K562 (cell line): ENCODE measurements at regions not wholly inside any gene's neighbourhood (a gene's known extent, or its start where the extent isn't known, plus 50 kb on each side); places are given as distances from the start of the nearest gene placed in this dataset.
A peak's percentile ranks its signal among the peaks of the same experiment; 100 is the strongest.

Source experiments
- ATAC-seq: fragments of 200-7000 bp; cut with Tn5 transposase; 3 replicates; pipeline ENCODE4 v1.9.1; 2020; ENCODE audit warnings: moderate library complexity
- BruUV-seq: library from RNA; stranded (reverse); fragments of 400-500 nt; replicated peaks from 2 replicates; lab custom pipeline; 2021; lab: Mats Ljungman, UMichigan
- CTCF ChIA-PET: fragments of 300-600 bp; formaldehyde crosslinking; extraction: SDS; loops from one replicate; lab custom pipeline; 2021; ENCODE audit warnings: low intra/inter-chr PET ratio; lab: Yijun Ruan, JAX
- POLR2A ChIA-PET: fragments of 300-600, 350-650 bp; sonication (Branson Sonifier 250); formaldehyde crosslinking; extraction: SDS; loops from one replicate; lab custom pipeline; 2021; ENCODE audit warnings: antibody characterized with exemption, inconsistent platforms; lab: Yijun Ruan, JAX
- DNase-seq, 4 experiments: peaks; one replicate each; pipeline versions ENCODE4 v3.0.0 to v3.0.0-alpha.2; 2011 to 2018; ENCODE audit warnings: low spot score in 3 of 4, mixed read lengths in 3 of 4; ENCODE audit errors: extremely low read depth in 1 of 4
- FAIRE-seq: peaks from 2 replicates; lab custom pipeline; 2011; peaks lifted over from hg19 to GRCh38; lab: Jason Lieb, UNC
- H2AFZ ChIP-seq: 2 replicates; pipeline ENCODE4 v1.6.0; 2011; ENCODE audit warnings: low read depth, low read length, control low read depth, inconsistent platforms
- H3K27ac ChIP-seq: fragments of 200-600 bp; 3 replicates; pipeline ENCODE4 v1.8.0; 2011; ENCODE audit warnings: low read depth, mild to moderate bottlenecking, control low read depth, inconsistent platforms, low read length, moderate library complexity, mixed read lengths; ENCODE audit errors: extremely low read depth
- H3K27me3 ChIP-seq, 2 experiments: fragments of 300-600 bp in 1 of 2; 2 replicates in 1 of 2; 3 replicates in 1 of 2; pipeline versions ENCODE4 v1.6.0 to v1.8.0; 2011; ENCODE audit warnings: inconsistent platforms in 2 of 2, low read length in 2 of 2, mild to moderate bottlenecking in 1 of 2, mixed read lengths in 1 of 2, moderate library complexity in 1 of 2; ENCODE audit not compliant: control insufficient read depth in 2 of 2, insufficient read depth in 2 of 2
- H3K36me3 ChIP-seq: fragments of 300-600 bp; 3 replicates; pipeline ENCODE4 v1.8.0; 2011; ENCODE audit warnings: mild to moderate bottlenecking, low read length, inconsistent platforms; ENCODE audit not compliant: control insufficient read depth, insufficient read depth
- H3K4me1 ChIP-seq, 2 experiments: fragments of 200-600 bp in 1 of 2; replicated peaks in 1 of 2; 2 replicates in 1 of 2; 3 replicates in 1 of 2; pipeline versions ENCODE4 v1.5.1 to v1.8.0; 2011; ENCODE audit warnings: inconsistent platforms in 2 of 2, low read length in 2 of 2, mild to moderate bottlenecking in 1 of 2, mixed read lengths in 1 of 2, moderate library complexity in 1 of 2; ENCODE audit not compliant: control insufficient read depth in 2 of 2, insufficient read depth in 2 of 2
- H3K4me2 ChIP-seq: 2 replicates; pipeline ENCODE4 v1.6.1; 2011; ENCODE audit warnings: low read length, control low read depth, inconsistent platforms, mixed read lengths; ENCODE audit not compliant: insufficient read depth
- H3K4me3 ChIP-seq: fragments of 200-600 bp; sonication (generic), shearing (Covaris generic); 2 replicates; pipeline ENCODE4 v1.5.1; 2016; ENCODE audit warnings: control low read depth, inconsistent platforms
- H3K79me2 ChIP-seq: fragments of 200-600 bp; 3 replicates; pipeline ENCODE4 v1.8.0; 2011; ENCODE audit warnings: low read length, inconsistent platforms; ENCODE audit not compliant: control insufficient read depth, insufficient read depth
- H3K9ac ChIP-seq, 2 experiments: 2 replicates each; pipeline versions ENCODE4 v1.6.0 to v1.6.1; 2011; ENCODE audit warnings: low read depth in 2 of 2, low read length in 2 of 2, control low read depth in 1 of 2, inconsistent platforms in 1 of 2, mild to moderate bottlenecking in 1 of 2, mixed read lengths in 1 of 2; ENCODE audit not compliant: insufficient read depth in 1 of 2
- H3K9me1 ChIP-seq: one replicate; pipeline ENCODE4 v1.6.0; 2011; ENCODE audit warnings: inconsistent platforms, mild to moderate bottlenecking, low read length, moderate library complexity; ENCODE audit not compliant: control insufficient read depth, insufficient read depth
- H3K9me3 ChIP-seq: replicated peaks from 2 replicates; pipeline ENCODE4 v1.5.1; 2011; ENCODE audit warnings: low read depth, low read length, inconsistent platforms; ENCODE audit not compliant: control insufficient read depth, insufficient read depth
- H4K20me1 ChIP-seq: replicated peaks from 2 replicates; pipeline ENCODE4 v1.6.1; 2011; ENCODE audit warnings: low read length, inconsistent platforms, mixed read lengths; ENCODE audit not compliant: control insufficient read depth, insufficient read depth
- BCL6 ChIP-seq: fragments of 250-450 bp; sonication (Bioruptor Pico); IDR thresholded peaks from 2 replicates; pipeline ENCODE4 v1.4.0; 2020
- CC2D1A ChIP-seq: fragments of 450-650 bp; IDR thresholded peaks from 2 replicates; pipeline ENCODE4 v1.6.1; 2017; ENCODE audit warnings: mild to moderate bottlenecking
- FOSL1 ChIP-seq: fragments of 200-800 bp; sonication (Bioruptor generic); conservative IDR thresholded peaks from 2 replicates; pipeline ENCODE4 v1.6.1; 2016; ENCODE audit warnings: missing genetic modification characterization, missing compliant biosample characterization
- MBD2 ChIP-seq: sonication (generic); IDR thresholded peaks from 2 replicates; pipeline ENCODE4 v1.6.1; 2016; ENCODE audit warnings: low read depth, borderline replicate concordance
- MTA2 ChIP-seq: fragments of 450-650 bp; IDR thresholded peaks from 2 replicates; pipeline ENCODE4 v1.6.1; 2016; ENCODE audit warnings: low read depth
- MYNN ChIP-seq, 2 experiments: sonication (generic); formaldehyde crosslinking in 1 of 2; IDR thresholded peaks; 2 replicates each; pipeline versions ENCODE4 v1.5.0 to v1.6.1; 2016 to 2020; ENCODE audit warnings: antibody characterized with exemption in 1 of 2, missing genetic modification reagents in 1 of 2
- TAF15 ChIP-seq: fragments of 200-400 bp; formaldehyde crosslinking; IDR thresholded peaks from 2 replicates; pipeline ENCODE4 v1.6.1; 2017; ENCODE audit warnings: mild to moderate bottlenecking, low read depth, low read length, moderate library complexity
- ZBTB26 ChIP-seq: fragments of 450-650 bp; formaldehyde crosslinking; IDR thresholded peaks from 2 replicates; pipeline ENCODE4 v1.4.0; 2022; ENCODE audit warnings: missing genetic modification characterization
- ZNF263 ChIP-seq: sonication (generic); formaldehyde crosslinking; IDR thresholded peaks from 2 replicates; pipeline ENCODE4 v1.8.0; 2022; ENCODE audit warnings: mild to moderate bottlenecking, missing genetic modification reagents, borderline replicate concordance
- ZNF316 ChIP-seq: fragments of 450-650 bp; IDR thresholded peaks from 2 replicates; pipeline ENCODE4 v1.6.1; 2016
- ZNF609 ChIP-seq: sonication (generic); formaldehyde crosslinking; IDR thresholded peaks from 2 replicates; pipeline ENCODE4 v1.8.1; 2023; ENCODE audit warnings: missing genetic modification reagents, mild to moderate bottlenecking, borderline replicate concordance
- WGBS: fragments of 100-300 bp; shearing (Covaris generic); methylation state at CpG from one replicate; pipeline ENCODE4 v1.1.6; 2016; ENCODE audit warnings: low coverage, mixed read lengths; ENCODE audit not compliant: insufficient coverage; ENCODE audit errors: missing lambda C conversion rate; 5-methylcytosine and 5-hydroxymethylcytosine counted together
- in situ Hi-C: fragments of 300-500 bp; cut with MboI; formaldehyde crosslinking; loops from 4 replicates; pipeline ENCODE4 v1.15.0; 2018; ENCODE audit warnings: inconsistent platforms, mixed read lengths
- intact Hi-C: fragments of 100-400 bp; cut with micrococcal nuclease; formaldehyde crosslinking; loops from 2 replicates; pipeline ENCODE4 v1.14.2; 2022
- TF ChIP-seq, protein P1 (sequence below): fragments of 250-450 bp; sonication (Bioruptor Pico); IDR thresholded peaks from 2 replicates; pipeline ENCODE4 v1.5.0; 2021

DNA sequence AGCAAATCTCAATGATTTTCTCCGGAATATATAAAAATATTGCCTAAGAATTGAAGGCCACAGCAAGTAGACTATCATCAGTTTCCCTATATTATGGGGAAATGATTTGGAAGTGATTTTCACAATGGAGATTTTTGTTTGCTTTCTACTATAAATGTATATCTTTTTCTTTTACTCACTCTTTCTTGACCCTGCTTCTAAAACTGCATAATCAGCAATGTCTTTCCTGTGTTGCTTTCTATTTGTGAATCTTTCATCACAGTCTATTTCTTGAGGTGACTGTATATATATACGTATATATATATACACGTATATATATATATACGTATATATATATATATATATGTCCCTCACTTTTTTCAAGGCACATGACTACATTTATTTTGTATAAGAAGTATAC is 622.6 kb downstream of the DTWD2 start:
- FAIRE-seq, result no peak
- Histone ChIP-seq H4K20me1 (no peaks in the 10 kb centered on the region), H3K9ac (no peak overlapping the region), H3K4me3 (no peak overlapping the region), H2AFZ (no peak overlapping the region), H3K9me1 (no peaks in the 10 kb centered on the region), H3K9me3 (no peaks in the 10 kb centered on the region), H3K4me2 (no peak overlapping the region), H3K27me3 (no peaks in the 10 kb centered on the region), H3K27ac (no peak overlapping the region), H3K36me3 (no peaks in the 10 kb centered on the region), H3K79me2 (no peaks in the 10 kb centered on the region)
- POLR2A ChIA-PET, result no interaction called here
- intact Hi-C loops (no loop called here), in situ Hi-C loops (no loop called here)
- CTCF ChIA-PET, result no interaction called here
- no peak for ATAC-seq
- no TSS peak for BruUV-seq
- no peak for DNase-seq
- TF ChIP-seq MTA2 (no peak), ZNF316 (peak; percentile 16; the same call in 1 of the 2 replicates)
- TF ChIP-seq, all 486 proteins: peak for 1
- H3K4me1 ChIP-seq, result no peaks in the 10 kb centered on the region
- 16% methylated on average over 4 of the region's 4 CpGs for WGBS

DNA sequence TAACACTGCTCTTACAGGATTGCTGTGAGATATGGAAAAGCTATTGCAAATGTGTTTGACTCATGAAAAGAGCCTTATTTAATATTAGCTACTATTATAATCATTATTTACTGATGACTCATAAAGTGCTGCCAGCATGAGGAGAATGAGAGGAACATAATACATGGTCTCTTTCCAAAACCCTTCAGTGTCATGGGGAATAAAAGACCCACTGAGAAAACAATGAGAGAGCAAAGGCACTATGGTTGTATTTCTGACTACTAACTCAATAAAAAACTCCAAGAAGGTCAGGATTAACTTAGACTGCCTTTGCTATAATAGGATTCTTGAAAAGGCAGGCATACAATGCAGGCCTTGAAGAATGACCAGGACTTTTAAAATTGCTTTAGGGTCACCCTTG is 633.5 kb downstream of the DTWD2 start:
- no peaks in the 10 kb centered on the region for H3K79me2 ChIP-seq
- FAIRE-seq (no peak), ATAC-seq (no peak), DNase-seq (no peak)
- H2AFZ ChIP-seq, result no peak overlapping the region
- no peak overlapping the region for H3K4me2 ChIP-seq
- ChIA-PET CTCF (no interaction called here), POLR2A (no interaction called here)
- intact Hi-C loops, result no loop called here
- H3K4me3 ChIP-seq, result no peak overlapping the region
- H3K4me1 ChIP-seq, result no peaks in the 10 kb centered on the region
- H4K20me1 ChIP-seq, result no peaks in the 10 kb centered on the region
- in situ Hi-C loops, result no loop called here
- no peaks in the 10 kb centered on the region for H3K9me3 ChIP-seq
- no peak overlapping the region for H3K27ac ChIP-seq
- BruUV-seq, result no TSS peak
- no peaks in the 10 kb centered on the region for H3K27me3 ChIP-seq
- H3K9me1 ChIP-seq, result no peaks in the 10 kb centered on the region
- no peak overlapping the region for H3K9ac ChIP-seq
- H3K36me3 ChIP-seq, result no peaks in the 10 kb centered on the region
- TF ChIP-seq ZNF609 (CRISPR knock-in tag) (no peak), ZBTB26 (CRISPR knock-in tag) (no peak), MYNN (IDR thresholded peaks at IDR 0.05) (no peak), MYNN (CRISPR knock-in tag; IDR thresholded peaks at IDR 0.05) (no peak), MBD2 (no peak), ZNF263 (no peak), TAF15 (no peak), FOSL1 (tag) (no peak), BCL6 (CRISPR knock-in tag) (no peak), CC2D1A (no peak)
- TF ChIP-seq, protein P1, sequence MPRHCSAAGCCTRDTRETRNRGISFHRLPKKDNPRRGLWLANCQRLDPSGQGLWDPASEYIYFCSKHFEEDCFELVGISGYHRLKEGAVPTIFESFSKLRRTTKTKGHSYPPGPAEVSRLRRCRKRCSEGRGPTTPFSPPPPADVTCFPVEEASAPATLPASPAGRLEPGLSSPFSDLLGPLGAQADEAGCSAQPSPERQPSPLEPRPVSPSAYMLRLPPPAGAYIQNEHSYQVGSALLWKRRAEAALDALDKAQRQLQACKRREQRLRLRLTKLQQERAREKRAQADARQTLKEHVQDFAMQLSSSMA (CRISPR knock-in tag), result no peak
